MCF 10A (cell line): ENCODE measurements at regions not wholly inside any gene's neighbourhood (a gene's known extent, or its start where the extent isn't known, plus 50 kb on each side); places are given as distances from the start of the nearest gene placed in this dataset.

Experiments used
- BruUV-seq: library from RNA; stranded (reverse); fragments of 400-500 nt; replicated peaks from 2 replicates; lab custom pipeline; 2021; lab: Mats Ljungman, UMichigan
- CTCF ChIA-PET: fragments of 300-600 bp; sonication (Branson Sonifier 250); formaldehyde crosslinking; extraction: SDS; loops from one replicate; lab custom pipeline; 2021; ENCODE audit warnings: antibody characterized with exemption, inconsistent platforms; lab: Yijun Ruan, JAX
- POLR2A ChIA-PET: fragments of 300-600, 350-650 bp; sonication (Branson Sonifier 250); formaldehyde crosslinking; extraction: SDS; loops from one replicate; lab custom pipeline; 2020; ENCODE audit warnings: antibody characterized with exemption, inconsistent platforms; lab: Yijun Ruan, JAX
- DNase-seq: peaks from one replicate; pipeline ENCODE4 v3.0.0-alpha.2; 2018; ENCODE audit not compliant: unreplicated experiment
- H3K27ac Mint-ChIP-seq: one replicate; pipeline ENCODE4 v1.8.0; 2022; ENCODE audit warnings: mild to moderate bottlenecking, low read depth, mixed read lengths; ENCODE audit not compliant: unreplicated experiment
- H3K27me3 Mint-ChIP-seq: one replicate; pipeline ENCODE4 v1.8.0; 2022; ENCODE audit warnings: mixed read lengths; ENCODE audit not compliant: insufficient read depth, unreplicated experiment
- H3K36me3 Mint-ChIP-seq: one replicate; pipeline ENCODE4 v1.8.0; 2022; ENCODE audit warnings: mild to moderate bottlenecking, moderate library complexity, mixed read lengths; ENCODE audit not compliant: insufficient read depth, unreplicated experiment
- H3K4me1 Mint-ChIP-seq: one replicate; pipeline ENCODE4 v1.8.0; 2022; ENCODE audit warnings: mixed read lengths; ENCODE audit not compliant: insufficient read depth, unreplicated experiment
- H3K4me3 Mint-ChIP-seq: one replicate; pipeline ENCODE4 v1.8.0; 2022; ENCODE audit warnings: mild to moderate bottlenecking, moderate library complexity, mixed read lengths; ENCODE audit not compliant: unreplicated experiment
- H3K9me3 Mint-ChIP-seq: one replicate; pipeline ENCODE4 v1.8.0; 2022; ENCODE audit warnings: mixed read lengths; ENCODE audit not compliant: unreplicated experiment
- CTCF ChIP-seq: fragments of 200-600 bp; IDR thresholded peaks from one replicate; pipeline ENCODE4 v1.8.0; 2022; ENCODE audit warnings: antibody characterized with exemption, mild to moderate bottlenecking; ENCODE audit not compliant: unreplicated experiment
- intact Hi-C: fragments of 100-400 bp; cut with micrococcal nuclease; formaldehyde crosslinking; loops from 2 replicates; pipeline ENCODE4 v1.14.1; 2022

- ChIA-PET CTCF (no interaction called here), POLR2A (no interaction called here)
- Mint-ChIP-seq H3K27me3 (peaks cover 19% of the 10 kb centered on the region), H3K9me3 (no peaks in the 10 kb centered on the region), H3K4me1 (no peaks in the 10 kb centered on the region), H3K4me3 (no peak overlapping the region), H3K27ac (no peak overlapping the region), H3K36me3 (no peaks in the 10 kb centered on the region)
- intact Hi-C loops: no loop called here
- TF ChIP-seq CTCF: no peak
- BruUV-seq: no TSS peak
- DNase-seq: no peak
Observed at GRCh38 chr15:70259640-70260508, 162.2 kb upstream of the TLE3 start.

- DNase-seq: peak; percentile 48
- intact Hi-C loops: no loop called here
Observed at GRCh38 chr15:70259028-70259424, 161.3 kb upstream of the TLE3 start.

GRCh38 chr15:70258369-70259027 lies 160.8 kb upstream of the TLE3 start:
- no peak for TF ChIP-seq CTCF
- intact Hi-C loops: no loop called here
- peak; percentile 59 for DNase-seq
- POLR2A ChIA-PET: interaction anchor here (0.5 to 0.6 kb wide), 2 partner anchors 120 to 180 kb away, joined by 3 read pairs; no protein-coding TSS in a partner anchor
- H3K27ac Mint-ChIP-seq: no peak overlapping the region
- H3K9me3 Mint-ChIP-seq: no peaks in the 10 kb centered on the region
- no peaks in the 10 kb centered on the region for H3K36me3 Mint-ChIP-seq
- H3K4me1 Mint-ChIP-seq: no peaks in the 10 kb centered on the region
- CTCF ChIA-PET: interaction anchor here (0.6 kb wide), 1 partner anchor 213 kb away, joined by 3 read pairs; no protein-coding TSS in a partner anchor
- no peak overlapping the region for H3K4me3 Mint-ChIP-seq
- BruUV-seq: no TSS peak
- peaks cover 19% of the 10 kb centered on the region for H3K27me3 Mint-ChIP-seq

More at GRCh38 chr15:70259028-70259424, 161.3 kb upstream of the TLE3 start:
- H3K9me3 Mint-ChIP-seq: no peaks in the 10 kb centered on the region
- H3K4me3 Mint-ChIP-seq: no peak overlapping the region
- CTCF ChIA-PET: no interaction called here
- no peaks in the 10 kb centered on the region for H3K36me3 Mint-ChIP-seq
- no peak for TF ChIP-seq CTCF
- no peaks in the 10 kb centered on the region for H3K4me1 Mint-ChIP-seq
- BruUV-seq: no TSS peak
- H3K27me3 Mint-ChIP-seq: peaks cover 19% of the 10 kb centered on the region
- no peak overlapping the region for H3K27ac Mint-ChIP-seq
- POLR2A ChIA-PET: no interaction called here
